Endodermal cell (in vitro differentiated cells): ENCODE measurements at regions not wholly inside any gene's neighbourhood (a gene's known extent, or its start where the extent isn't known, plus 50 kb on each side); places are given as distances from the start of the nearest gene placed in this dataset.
A peak's percentile ranks its signal among the peaks of the same experiment; 100 is the strongest.

Experiments used
- DNase-seq: peaks from one replicate; pipeline ENCODE4 v3.0.0-alpha.2; 2017
- H3K27ac ChIP-seq: 2 replicates; pipeline ENCODE4 v1.5.1; 2013; ENCODE audit warnings: mild to moderate bottlenecking, low read depth, low read length, moderate library complexity
- H3K27me3 ChIP-seq: 2 replicates; pipeline ENCODE4 v1.6.1; 2013; ENCODE audit warnings: mild to moderate bottlenecking, low read length, moderate library complexity; ENCODE audit not compliant: insufficient read depth, control insufficient read depth, poor library complexity, severe bottlenecking
- H3K36me3 ChIP-seq: 2 replicates; pipeline ENCODE4 v1.7.0; 2013; ENCODE audit warnings: mild to moderate bottlenecking, low read length, moderate library complexity; ENCODE audit not compliant: control insufficient read depth, insufficient read depth
- H3K4me1 ChIP-seq: one replicate; pipeline ENCODE4 v1.7.0; 2013; ENCODE audit warnings: low read length; ENCODE audit not compliant: control insufficient read depth, insufficient read depth
- H3K4me3 ChIP-seq: 2 replicates; pipeline ENCODE4 v1.5.1; 2013; ENCODE audit warnings: mild to moderate bottlenecking, low read length, moderate library complexity
- H3K9ac ChIP-seq: 2 replicates; pipeline ENCODE4 v1.6.1; 2013; ENCODE audit warnings: mild to moderate bottlenecking, low read length, moderate library complexity; ENCODE audit not compliant: poor library complexity, severe bottlenecking; ENCODE audit errors: extremely low read depth
- H3K9me3 ChIP-seq: 2 replicates; pipeline ENCODE4 v1.6.1; 2013; ENCODE audit warnings: mild to moderate bottlenecking, low read length, moderate library complexity; ENCODE audit not compliant: control insufficient read depth
- H3K27ac Mint-ChIP-seq: 2 replicates; pipeline ENCODE4 v1.8.0; 2020; ENCODE audit warnings: mixed read lengths
- H3K27me3 Mint-ChIP-seq: 2 replicates; pipeline ENCODE4 v1.8.0; 2021; ENCODE audit warnings: mild to moderate bottlenecking, mixed read lengths; ENCODE audit not compliant: insufficient read depth
- H3K36me3 Mint-ChIP-seq: 2 replicates; pipeline ENCODE4 v1.8.0; 2020; ENCODE audit warnings: low read depth, mixed read lengths
- H3K4me1 Mint-ChIP-seq: 2 replicates; pipeline ENCODE4 v1.8.0; 2020; ENCODE audit warnings: mixed read lengths
- H3K4me3 Mint-ChIP-seq: 2 replicates; pipeline ENCODE4 v1.8.0; 2020; ENCODE audit warnings: mild to moderate bottlenecking, moderate library complexity, mixed read lengths
- H3K9me3 Mint-ChIP-seq: 2 replicates; pipeline ENCODE4 v1.8.0; 2020; ENCODE audit warnings: mild to moderate bottlenecking, mixed read lengths
- whole genome bisulfite sequencing, 2 experiments: methylation state at CpG; one replicate each; pipeline versions ENCODE4 v1.1.5 to v1.1.7; 2013; ENCODE audit warnings: missing lambda C conversion rate in 2 of 2, mixed read lengths in 1 of 2; ENCODE audit not compliant: insufficient coverage in 1 of 2, insufficient read length in 1 of 2; 5-methylcytosine and 5-hydroxymethylcytosine counted together
- TF ChIP-seq, protein P1 (sequence below): fragments of 200-600 bp; sonication (generic); conservative IDR thresholded peaks from 2 replicates; pipeline ENCODE4 v1.5.0; 2021; ENCODE audit warnings: antibody characterized with exemption, mild to moderate bottlenecking

DNA sequence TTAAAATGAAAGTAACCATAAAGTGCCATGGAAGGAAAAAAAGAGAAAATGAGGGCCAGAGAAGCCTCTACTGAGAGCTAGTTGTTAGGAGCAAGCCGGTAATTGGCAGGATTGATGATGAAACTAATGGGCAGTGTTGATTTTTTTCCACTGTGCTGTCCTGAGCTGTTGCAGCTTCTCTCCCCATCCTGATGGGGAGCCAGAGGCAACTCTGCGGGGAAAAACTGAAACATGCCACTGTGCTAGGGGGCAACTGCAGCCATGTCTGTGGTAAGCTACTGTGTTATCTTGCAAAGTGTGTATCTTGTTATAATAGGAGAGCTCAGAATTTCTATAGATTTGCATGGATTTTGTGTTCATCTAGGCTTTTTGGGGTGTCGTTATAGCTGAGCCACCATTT, 487.9 kb downstream of the STK39 start:
- Mint-ChIP-seq H3K9me3 (no peaks in the 10 kb centered on the region), H3K27ac (no peak overlapping the region), H3K27me3 (no peaks in the 10 kb centered on the region), H3K4me1 (peaks cover 27% of the 10 kb centered on the region), H3K36me3 (no peaks in the 10 kb centered on the region), H3K4me3 (no peak overlapping the region)
- H3K4me3 ChIP-seq: no peak overlapping the region
- TF ChIP-seq, protein P1, sequence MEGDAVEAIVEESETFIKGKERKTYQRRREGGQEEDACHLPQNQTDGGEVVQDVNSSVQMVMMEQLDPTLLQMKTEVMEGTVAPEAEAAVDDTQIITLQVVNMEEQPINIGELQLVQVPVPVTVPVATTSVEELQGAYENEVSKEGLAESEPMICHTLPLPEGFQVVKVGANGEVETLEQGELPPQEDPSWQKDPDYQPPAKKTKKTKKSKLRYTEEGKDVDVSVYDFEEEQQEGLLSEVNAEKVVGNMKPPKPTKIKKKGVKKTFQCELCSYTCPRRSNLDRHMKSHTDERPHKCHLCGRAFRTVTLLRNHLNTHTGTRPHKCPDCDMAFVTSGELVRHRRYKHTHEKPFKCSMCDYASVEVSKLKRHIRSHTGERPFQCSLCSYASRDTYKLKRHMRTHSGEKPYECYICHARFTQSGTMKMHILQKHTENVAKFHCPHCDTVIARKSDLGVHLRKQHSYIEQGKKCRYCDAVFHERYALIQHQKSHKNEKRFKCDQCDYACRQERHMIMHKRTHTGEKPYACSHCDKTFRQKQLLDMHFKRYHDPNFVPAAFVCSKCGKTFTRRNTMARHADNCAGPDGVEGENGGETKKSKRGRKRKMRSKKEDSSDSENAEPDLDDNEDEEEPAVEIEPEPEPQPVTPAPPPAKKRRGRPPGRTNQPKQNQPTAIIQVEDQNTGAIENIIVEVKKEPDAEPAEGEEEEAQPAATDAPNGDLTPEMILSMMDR: peak; percentile 57
- peaks cover 3% of the 10 kb centered on the region for H3K4me1 ChIP-seq
- H3K9me3 ChIP-seq: no peaks in the 10 kb centered on the region
- H3K36me3 ChIP-seq: no peaks in the 10 kb centered on the region
- 88 to 89% methylated on average over 3 of the region's 3 CpGs for WGBS, 2 experiments
- H3K9ac ChIP-seq: no peak overlapping the region
- no peak for DNase-seq
- no peaks in the 10 kb centered on the region for H3K27me3 ChIP-seq
- no peak overlapping the region for H3K27ac ChIP-seq

DNA sequence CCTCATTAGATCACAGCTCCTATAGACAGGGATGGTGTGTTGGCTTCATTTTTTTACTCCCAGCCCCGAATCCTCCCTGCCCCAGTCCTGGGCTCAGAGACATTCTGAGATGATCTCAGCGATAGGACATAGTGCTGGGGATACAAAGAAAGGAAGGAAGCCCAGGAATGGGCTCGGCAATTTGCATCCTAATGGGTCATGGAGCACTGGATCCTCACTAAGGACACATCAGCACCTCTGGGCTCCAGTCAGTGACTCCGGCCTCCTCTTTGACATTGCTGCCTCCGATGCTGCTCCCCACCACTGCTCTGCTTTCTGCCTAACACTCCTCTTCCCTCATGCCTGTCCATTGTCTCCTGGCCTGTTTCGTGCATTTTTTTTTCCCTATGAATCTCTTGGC, 489.1 kb downstream of the STK39 start:
- peaks cover 30% of the 10 kb centered on the region for H3K4me1 Mint-ChIP-seq
- no peaks in the 10 kb centered on the region for H3K9me3 ChIP-seq
- H3K4me3 Mint-ChIP-seq: no peak overlapping the region
- WGBS, 2 experiments: 71 to 89% methylated on average over 5 to 6 of the region's 6 CpGs
- H3K36me3 ChIP-seq: no peaks in the 10 kb centered on the region
- H3K36me3 Mint-ChIP-seq: no peaks in the 10 kb centered on the region
- H3K27ac ChIP-seq: no peak overlapping the region
- no peak overlapping the region for H3K9ac ChIP-seq
- no peak overlapping the region for H3K27ac Mint-ChIP-seq
- no peaks in the 10 kb centered on the region for H3K27me3 Mint-ChIP-seq
- TF ChIP-seq, protein P1: no peak
- DNase-seq: no peak
- H3K9me3 Mint-ChIP-seq: no peaks in the 10 kb centered on the region
- peaks cover 3% of the 10 kb centered on the region for H3K4me1 ChIP-seq
- no peaks in the 10 kb centered on the region for H3K27me3 ChIP-seq
- H3K4me3 ChIP-seq: no peak overlapping the region

DNA sequence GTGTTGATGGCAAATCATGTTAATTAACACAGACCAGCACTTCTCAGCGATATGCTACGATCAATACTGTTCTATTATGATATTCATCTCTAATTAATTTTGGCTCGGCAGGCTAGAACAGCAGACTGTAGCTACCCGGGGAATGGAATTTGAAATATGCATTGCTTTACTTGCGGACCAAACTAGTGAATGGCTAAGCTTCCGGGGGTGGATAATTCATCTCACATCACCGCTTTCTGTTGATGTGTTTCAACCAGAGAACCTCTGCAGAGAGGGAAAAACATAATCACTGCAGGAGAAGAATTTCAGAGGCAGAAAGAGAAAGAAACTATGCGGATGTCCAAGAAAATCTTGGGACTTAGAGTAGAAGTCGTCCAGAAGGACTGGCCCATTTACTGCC, 490.9 kb downstream of the STK39 start:
- 52 to 78% methylated on average over 7 to 9 of the region's 9 CpGs for WGBS, 2 experiments
- H3K27ac ChIP-seq: peak overlapping the region; percentile 5
- TF ChIP-seq, protein P1: no peak
- no peak overlapping the region for H3K4me3 ChIP-seq
- no peak overlapping the region for H3K4me3 Mint-ChIP-seq
- H3K9me3 ChIP-seq: no peaks in the 10 kb centered on the region
- no peak overlapping the region for H3K9ac ChIP-seq
- H3K27me3 Mint-ChIP-seq: no peaks in the 10 kb centered on the region
- peaks cover 21% of the 10 kb centered on the region for H3K4me1 Mint-ChIP-seq
- no peaks in the 10 kb centered on the region for H3K36me3 Mint-ChIP-seq
- H3K4me1 ChIP-seq: peaks cover 3% of the 10 kb centered on the region
- H3K9me3 Mint-ChIP-seq: no peaks in the 10 kb centered on the region
- peak; percentile 58 for DNase-seq
- H3K27me3 ChIP-seq: no peaks in the 10 kb centered on the region
- H3K36me3 ChIP-seq: no peaks in the 10 kb centered on the region
- H3K27ac Mint-ChIP-seq: no peak overlapping the region
